MM.1S (cell line): ENCODE measurements at regions not wholly inside any gene's neighbourhood (a gene's known extent, or its start where the extent isn't known, plus 50 kb on each side); places are given as distances from the start of the nearest gene placed in this dataset.
A peak's percentile ranks its signal among the peaks of the same experiment; 100 is the strongest.

Source experiments
- DNase-seq: peaks from one replicate; pipeline ENCODE4 v3.0.0-alpha.2; 2015
- H2AFZ ChIP-seq: fragments of 300-600 bp; sonication (generic); 2 replicates; pipeline ENCODE4 v1.6.0; 2016; ENCODE audit warnings: antibody characterized with exemption, low read length
- H3F3A ChIP-seq: fragments of 300-600 bp; sonication (generic); 2 replicates; pipeline ENCODE4 v1.6.1; 2016; ENCODE audit warnings: mild to moderate bottlenecking, antibody characterized with exemption, low read length, moderate library complexity, mixed read lengths; ENCODE audit not compliant: insufficient read depth
- H3K27ac ChIP-seq: fragments of 300-600 bp; sonication (generic); 2 replicates; pipeline ENCODE4 v1.5.1; 2016; ENCODE audit warnings: mild to moderate bottlenecking, low read length
- H3K27me3 ChIP-seq: fragments of 300-600 bp; sonication (generic); replicated peaks from 2 replicates; pipeline ENCODE4 v1.6.0; 2016; ENCODE audit warnings: low read length; ENCODE audit not compliant: insufficient read depth
- H3K36me3 ChIP-seq: fragments of 300-600 bp; sonication (generic); replicated peaks from 2 replicates; pipeline ENCODE4 v1.6.1; 2016; ENCODE audit warnings: mild to moderate bottlenecking, low read length, mixed read lengths; ENCODE audit not compliant: insufficient read depth
- H3K4me1 ChIP-seq: fragments of 300-600 bp; sonication (generic); 2 replicates; pipeline ENCODE4 v1.6.1; 2016; ENCODE audit warnings: low read length, mixed read lengths
- H3K4me2 ChIP-seq: fragments of 300-600 bp; sonication (generic); 2 replicates; pipeline ENCODE4 v1.6.0; 2016; ENCODE audit warnings: low read depth, low read length
- H3K4me3 ChIP-seq: fragments of 300-600 bp; sonication (generic); 2 replicates; pipeline ENCODE4 v1.5.1; 2016; ENCODE audit warnings: low read length, mixed read lengths
- H3K79me2 ChIP-seq: fragments of 300-600 bp; sonication (generic); 2 replicates; pipeline ENCODE4 v1.6.1; 2016; ENCODE audit warnings: mixed run types, low read length, mixed read lengths
- H3K9ac ChIP-seq: fragments of 300-600 bp; sonication (generic); 2 replicates; pipeline ENCODE4 v1.6.1; 2016; ENCODE audit warnings: low read length, mixed read lengths
- H3K9me2 ChIP-seq: fragments of 300-600 bp; sonication (generic); replicated peaks from 2 replicates; pipeline ENCODE4 v1.6.1; 2016; ENCODE audit warnings: mild to moderate bottlenecking, low read length, mixed read lengths; ENCODE audit not compliant: insufficient read depth
- H3K9me3 ChIP-seq: fragments of 300-600 bp; sonication (generic); replicated peaks from 2 replicates; pipeline ENCODE4 v1.6.1; 2016; ENCODE audit warnings: mild to moderate bottlenecking, low read length, mixed read lengths; ENCODE audit not compliant: insufficient read depth
- H4K20me1 ChIP-seq: fragments of 300-600 bp; sonication (generic); 2 replicates; pipeline ENCODE4 v1.6.1; 2016; ENCODE audit warnings: mild to moderate bottlenecking, low read length, moderate library complexity, mixed read lengths; ENCODE audit not compliant: insufficient read depth
- EZH2 ChIP-seq: fragments of 300-600 bp; sonication (generic); optimal IDR thresholded peaks from 2 replicates; pipeline ENCODE3; 2017; ENCODE audit warnings: low read depth, mild to moderate bottlenecking, antibody characterized with exemption, low read length, mixed read lengths
- EZH2phosphoT487 ChIP-seq: fragments of 300-600 bp; sonication (generic); IDR thresholded peaks from 2 replicates; pipeline ENCODE4 v1.6.1; 2018; ENCODE audit warnings: antibody characterized with exemption, low read length
- TF ChIP-seq, protein P1 (sequence below): fragments of 300-600 bp; sonication (generic); IDR thresholded peaks from 2 replicates; pipeline ENCODE4 v1.5.1; 2016; ENCODE audit warnings: antibody characterized with exemption, low read length, mixed read lengths

DNA sequence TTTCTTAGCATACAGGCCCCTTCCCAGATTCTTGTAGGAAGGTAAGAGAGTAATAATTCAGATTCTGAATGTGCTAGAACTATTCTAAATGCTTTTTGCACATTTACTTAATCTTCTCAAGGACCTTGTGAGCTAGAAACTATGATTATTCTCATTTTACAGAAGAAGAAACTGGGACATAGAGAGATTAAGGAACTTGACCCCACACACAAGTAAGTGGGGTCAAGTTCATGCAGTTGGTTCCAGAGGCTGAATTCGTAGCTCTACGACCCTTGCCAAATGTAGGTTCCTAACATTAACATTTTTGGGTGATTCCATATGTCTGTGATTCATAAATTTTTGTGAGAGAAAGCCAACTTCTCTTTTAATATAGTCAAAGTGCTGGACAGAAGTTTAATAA lies 238.1 kb downstream of the LACC1 start:
- Histone ChIP-seq H3K4me1 (peaks cover 13% of the 10 kb centered on the region; the same call in 1 of the 2 replicates), H3F3A (no peaks in the 10 kb centered on the region), H2AFZ (no peak overlapping the region), H3K9me2 (no peaks in the 10 kb centered on the region), H3K36me3 (no peaks in the 10 kb centered on the region), H3K9ac (no peak overlapping the region), H3K4me2 (peak overlapping the region; percentile 49; the same call in 1 of the 2 replicates), H4K20me1 (no peaks in the 10 kb centered on the region), H3K9me3 (no peaks in the 10 kb centered on the region), H3K79me2 (no peaks in the 10 kb centered on the region), H3K27me3 (no peaks in the 10 kb centered on the region), H3K27ac (peak overlapping the region; percentile 27; the same call in 1 of the 2 replicates), H3K4me3 (0 out of 2 replicates have a peak overlapping the region, but pooled peaks have one; percentile 31)
- no peak for DNase-seq
- TF ChIP-seq, protein P1, sequence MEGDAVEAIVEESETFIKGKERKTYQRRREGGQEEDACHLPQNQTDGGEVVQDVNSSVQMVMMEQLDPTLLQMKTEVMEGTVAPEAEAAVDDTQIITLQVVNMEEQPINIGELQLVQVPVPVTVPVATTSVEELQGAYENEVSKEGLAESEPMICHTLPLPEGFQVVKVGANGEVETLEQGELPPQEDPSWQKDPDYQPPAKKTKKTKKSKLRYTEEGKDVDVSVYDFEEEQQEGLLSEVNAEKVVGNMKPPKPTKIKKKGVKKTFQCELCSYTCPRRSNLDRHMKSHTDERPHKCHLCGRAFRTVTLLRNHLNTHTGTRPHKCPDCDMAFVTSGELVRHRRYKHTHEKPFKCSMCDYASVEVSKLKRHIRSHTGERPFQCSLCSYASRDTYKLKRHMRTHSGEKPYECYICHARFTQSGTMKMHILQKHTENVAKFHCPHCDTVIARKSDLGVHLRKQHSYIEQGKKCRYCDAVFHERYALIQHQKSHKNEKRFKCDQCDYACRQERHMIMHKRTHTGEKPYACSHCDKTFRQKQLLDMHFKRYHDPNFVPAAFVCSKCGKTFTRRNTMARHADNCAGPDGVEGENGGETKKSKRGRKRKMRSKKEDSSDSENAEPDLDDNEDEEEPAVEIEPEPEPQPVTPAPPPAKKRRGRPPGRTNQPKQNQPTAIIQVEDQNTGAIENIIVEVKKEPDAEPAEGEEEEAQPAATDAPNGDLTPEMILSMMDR: no peak
- TF ChIP-seq EZH2phosphoT487 (no peak), EZH2 (no peak)

DNA sequence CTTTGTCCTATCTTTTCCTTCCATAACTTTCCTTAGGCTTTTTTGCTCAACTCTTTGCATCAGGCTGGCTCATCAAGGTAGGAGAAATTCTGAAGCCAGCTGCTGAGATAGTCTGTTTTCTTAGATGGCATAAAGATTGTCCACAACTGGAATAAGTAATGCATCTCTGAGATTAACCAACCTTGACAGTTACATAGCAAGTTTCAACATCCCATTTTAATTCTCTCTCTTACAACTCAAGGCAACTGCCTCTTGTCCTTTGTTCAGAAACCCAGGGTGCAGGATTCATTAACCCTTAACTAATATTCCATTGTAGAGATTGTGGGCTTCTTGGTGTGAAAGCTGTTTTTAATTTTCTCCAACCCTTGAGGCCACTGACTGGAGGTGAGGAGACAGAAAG lies 239.2 kb downstream of the LACC1 start:
- no peaks in the 10 kb centered on the region for H3K9me2 ChIP-seq
- H2AFZ ChIP-seq: no peak overlapping the region
- H3K4me3 ChIP-seq: no peak overlapping the region
- H3F3A ChIP-seq: no peaks in the 10 kb centered on the region
- TF ChIP-seq, protein P1: no peak
- TF ChIP-seq EZH2phosphoT487: no peak
- TF ChIP-seq EZH2: no peak
- no peaks in the 10 kb centered on the region for H3K79me2 ChIP-seq
- no peak overlapping the region for H3K27ac ChIP-seq
- H4K20me1 ChIP-seq: no peaks in the 10 kb centered on the region
- no peaks in the 10 kb centered on the region for H3K27me3 ChIP-seq
- H3K4me2 ChIP-seq: no peak overlapping the region
- no peaks in the 10 kb centered on the region for H3K36me3 ChIP-seq
- DNase-seq: no peak
- H3K9me3 ChIP-seq: no peaks in the 10 kb centered on the region
- H3K4me1 ChIP-seq: peaks cover 13% of the 10 kb centered on the region; the same call in 1 of the 2 replicates
- H3K9ac ChIP-seq: no peak overlapping the region

DNA sequence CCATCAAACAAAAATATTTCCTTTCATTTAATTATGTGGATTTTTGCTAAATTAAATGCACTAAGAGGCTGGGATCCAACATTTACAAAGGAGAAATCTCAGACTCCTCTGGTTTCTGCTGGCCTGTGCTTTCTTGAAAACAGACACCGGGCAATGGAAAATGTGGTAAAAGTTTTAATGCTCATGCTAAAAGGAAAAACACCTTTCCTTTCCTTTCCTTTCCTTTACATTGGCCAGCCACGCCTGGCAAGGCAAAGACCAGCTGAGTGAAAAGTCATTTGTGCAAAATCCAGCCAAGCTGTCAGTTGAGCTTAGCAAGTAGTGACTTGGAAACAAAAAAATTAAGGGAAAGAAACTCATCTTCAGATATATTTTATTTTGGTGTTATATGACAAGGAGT lies 240.3 kb downstream of the LACC1 start:
- H3K9me2 ChIP-seq: no peaks in the 10 kb centered on the region
- H3K4me2 ChIP-seq: no peak overlapping the region
- H3K27ac ChIP-seq: no peak overlapping the region
- TF ChIP-seq EZH2phosphoT487: no peak
- TF ChIP-seq EZH2: no peak
- TF ChIP-seq, protein P1: no peak
- H4K20me1 ChIP-seq: no peaks in the 10 kb centered on the region
- no peaks in the 10 kb centered on the region for H3K36me3 ChIP-seq
- no peak overlapping the region for H3K9ac ChIP-seq
- no peak overlapping the region for H2AFZ ChIP-seq
- no peaks in the 10 kb centered on the region for H3F3A ChIP-seq
- no peak for DNase-seq
- H3K4me3 ChIP-seq: no peak overlapping the region
- H3K79me2 ChIP-seq: no peaks in the 10 kb centered on the region
- H3K4me1 ChIP-seq: peaks cover 13% of the 10 kb centered on the region; the same call in 1 of the 2 replicates
- no peaks in the 10 kb centered on the region for H3K27me3 ChIP-seq
- H3K9me3 ChIP-seq: no peaks in the 10 kb centered on the region
